ENCODE measurements at regions not wholly inside any gene's neighbourhood (a gene's known extent, or its start where the extent isn't known, plus 50 kb on each side); places are given as distances from the start of the nearest gene placed in this dataset.

DNA sequence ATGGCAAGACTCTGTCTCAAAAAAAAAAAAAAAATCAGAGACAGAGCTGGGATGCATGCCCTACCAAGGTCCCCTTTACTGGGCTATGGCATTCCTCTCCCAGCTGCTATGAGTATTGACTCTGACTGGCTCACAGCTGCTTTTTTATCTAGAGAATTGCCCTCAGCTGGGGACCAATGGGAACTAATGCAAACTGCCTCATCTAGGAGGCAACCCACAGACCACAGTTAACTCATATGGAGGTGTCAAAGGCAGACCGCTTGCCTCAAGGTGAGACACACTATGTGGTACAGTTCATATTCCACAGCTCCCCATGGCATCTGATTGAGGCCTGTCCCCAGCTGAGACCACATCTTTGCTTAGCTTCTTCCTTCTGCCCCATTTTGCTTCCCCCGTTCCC is 183.5 kb upstream of the EOMES start:
- no peaks in the 10 kb centered on the region for H3K36me3 ChIP-seq (ENCODE audit: control insufficient read depth in 4 of 4, insufficient read depth in 3 of 4, low read depth in 1 of 4, low read length in 3 of 4)
- TF ChIP-seq, protein P1, sequence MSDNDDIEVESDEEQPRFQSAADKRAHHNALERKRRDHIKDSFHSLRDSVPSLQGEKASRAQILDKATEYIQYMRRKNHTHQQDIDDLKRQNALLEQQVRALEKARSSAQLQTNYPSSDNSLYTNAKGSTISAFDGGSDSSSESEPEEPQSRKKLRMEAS (IDR thresholded peaks at IDR 0.05), result no peak
- TF ChIP-seq FOXA2 (IDR thresholded peaks at IDR 0.05) (no peak), GABPA (IDR thresholded peaks at IDR 0.05 in 1 of 2, conservative IDR thresholded peaks at IDR 0.05 in 1 of 2) (no peak), EGR1 (IDR thresholded peaks at IDR 0.05; ENCODE audit: low read depth in 2 of 2) (no peak), HNF4A (conservative IDR thresholded peaks at IDR 0.05) (no peak), RAD21 (IDR thresholded peaks at IDR 0.05) (no peak), RXRA (IDR thresholded peaks at IDR 0.05) (no peak), FOXA1 (IDR thresholded peaks at IDR 0.05) (no peak)
- TF ChIP-seq, protein P2, sequence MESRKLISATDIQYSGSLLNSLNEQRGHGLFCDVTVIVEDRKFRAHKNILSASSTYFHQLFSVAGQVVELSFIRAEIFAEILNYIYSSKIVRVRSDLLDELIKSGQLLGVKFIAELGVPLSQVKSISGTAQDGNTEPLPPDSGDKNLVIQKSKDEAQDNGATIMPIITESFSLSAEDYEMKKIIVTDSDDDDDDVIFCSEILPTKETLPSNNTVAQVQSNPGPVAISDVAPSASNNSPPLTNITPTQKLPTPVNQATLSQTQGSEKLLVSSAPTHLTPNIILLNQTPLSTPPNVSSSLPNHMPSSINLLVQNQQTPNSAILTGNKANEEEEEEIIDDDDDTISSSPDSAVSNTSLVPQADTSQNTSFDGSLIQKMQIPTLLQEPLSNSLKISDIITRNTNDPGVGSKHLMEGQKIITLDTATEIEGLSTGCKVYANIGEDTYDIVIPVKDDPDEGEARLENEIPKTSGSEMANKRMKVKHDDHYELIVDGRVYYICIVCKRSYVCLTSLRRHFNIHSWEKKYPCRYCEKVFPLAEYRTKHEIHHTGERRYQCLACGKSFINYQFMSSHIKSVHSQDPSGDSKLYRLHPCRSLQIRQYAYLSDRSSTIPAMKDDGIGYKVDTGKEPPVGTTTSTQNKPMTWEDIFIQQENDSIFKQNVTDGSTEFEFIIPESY (IDR thresholded peaks at IDR 0.05), result no peak
- TF ChIP-seq, protein P3, sequence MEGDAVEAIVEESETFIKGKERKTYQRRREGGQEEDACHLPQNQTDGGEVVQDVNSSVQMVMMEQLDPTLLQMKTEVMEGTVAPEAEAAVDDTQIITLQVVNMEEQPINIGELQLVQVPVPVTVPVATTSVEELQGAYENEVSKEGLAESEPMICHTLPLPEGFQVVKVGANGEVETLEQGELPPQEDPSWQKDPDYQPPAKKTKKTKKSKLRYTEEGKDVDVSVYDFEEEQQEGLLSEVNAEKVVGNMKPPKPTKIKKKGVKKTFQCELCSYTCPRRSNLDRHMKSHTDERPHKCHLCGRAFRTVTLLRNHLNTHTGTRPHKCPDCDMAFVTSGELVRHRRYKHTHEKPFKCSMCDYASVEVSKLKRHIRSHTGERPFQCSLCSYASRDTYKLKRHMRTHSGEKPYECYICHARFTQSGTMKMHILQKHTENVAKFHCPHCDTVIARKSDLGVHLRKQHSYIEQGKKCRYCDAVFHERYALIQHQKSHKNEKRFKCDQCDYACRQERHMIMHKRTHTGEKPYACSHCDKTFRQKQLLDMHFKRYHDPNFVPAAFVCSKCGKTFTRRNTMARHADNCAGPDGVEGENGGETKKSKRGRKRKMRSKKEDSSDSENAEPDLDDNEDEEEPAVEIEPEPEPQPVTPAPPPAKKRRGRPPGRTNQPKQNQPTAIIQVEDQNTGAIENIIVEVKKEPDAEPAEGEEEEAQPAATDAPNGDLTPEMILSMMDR (IDR thresholded peaks at IDR 0.05; ENCODE audit: low read depth, low read length, missing input control), result no peak
- TF ChIP-seq, protein P4, sequence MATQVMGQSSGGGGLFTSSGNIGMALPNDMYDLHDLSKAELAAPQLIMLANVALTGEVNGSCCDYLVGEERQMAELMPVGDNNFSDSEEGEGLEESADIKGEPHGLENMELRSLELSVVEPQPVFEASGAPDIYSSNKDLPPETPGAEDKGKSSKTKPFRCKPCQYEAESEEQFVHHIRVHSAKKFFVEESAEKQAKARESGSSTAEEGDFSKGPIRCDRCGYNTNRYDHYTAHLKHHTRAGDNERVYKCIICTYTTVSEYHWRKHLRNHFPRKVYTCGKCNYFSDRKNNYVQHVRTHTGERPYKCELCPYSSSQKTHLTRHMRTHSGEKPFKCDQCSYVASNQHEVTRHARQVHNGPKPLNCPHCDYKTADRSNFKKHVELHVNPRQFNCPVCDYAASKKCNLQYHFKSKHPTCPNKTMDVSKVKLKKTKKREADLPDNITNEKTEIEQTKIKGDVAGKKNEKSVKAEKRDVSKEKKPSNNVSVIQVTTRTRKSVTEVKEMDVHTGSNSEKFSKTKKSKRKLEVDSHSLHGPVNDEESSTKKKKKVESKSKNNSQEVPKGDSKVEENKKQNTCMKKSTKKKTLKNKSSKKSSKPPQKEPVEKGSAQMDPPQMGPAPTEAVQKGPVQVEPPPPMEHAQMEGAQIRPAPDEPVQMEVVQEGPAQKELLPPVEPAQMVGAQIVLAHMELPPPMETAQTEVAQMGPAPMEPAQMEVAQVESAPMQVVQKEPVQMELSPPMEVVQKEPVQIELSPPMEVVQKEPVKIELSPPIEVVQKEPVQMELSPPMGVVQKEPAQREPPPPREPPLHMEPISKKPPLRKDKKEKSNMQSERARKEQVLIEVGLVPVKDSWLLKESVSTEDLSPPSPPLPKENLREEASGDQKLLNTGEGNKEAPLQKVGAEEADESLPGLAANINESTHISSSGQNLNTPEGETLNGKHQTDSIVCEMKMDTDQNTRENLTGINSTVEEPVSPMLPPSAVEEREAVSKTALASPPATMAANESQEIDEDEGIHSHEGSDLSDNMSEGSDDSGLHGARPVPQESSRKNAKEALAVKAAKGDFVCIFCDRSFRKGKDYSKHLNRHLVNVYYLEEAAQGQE (IDR thresholded peaks at IDR 0.05), result no peak

DNA sequence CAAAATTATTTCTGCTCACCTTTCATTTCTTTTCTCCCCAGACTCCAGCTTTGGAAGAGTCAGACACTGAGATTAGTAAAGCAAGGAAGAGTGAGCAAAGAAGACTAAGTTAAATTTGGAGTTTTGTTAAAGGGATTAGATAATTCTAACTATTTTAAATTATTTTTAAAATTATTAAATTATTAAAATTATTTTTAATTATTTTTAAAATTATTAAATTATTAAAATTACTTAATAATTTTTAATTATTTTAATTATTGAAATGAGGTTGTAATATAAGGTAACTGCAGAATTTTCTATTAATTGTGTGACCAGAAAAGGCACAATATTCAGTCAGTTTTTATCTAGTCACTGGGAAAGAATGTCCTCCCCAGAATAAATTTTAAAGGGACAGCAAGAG is 185.0 kb upstream of the EOMES start:
- Histone ChIP-seq H3K36me3 (ENCODE audit: control insufficient read depth in 4 of 4, insufficient read depth in 3 of 4, low read depth in 1 of 4, low read length in 3 of 4) (no peaks in the 10 kb centered on the region), H3K4me1 (ENCODE audit: control insufficient read depth in 4 of 4, insufficient read depth in 4 of 4, low read length in 3 of 4) (no peaks in the 10 kb centered on the region), H3K27me3 (ENCODE audit: control insufficient read depth in 4 of 4, insufficient read depth in 4 of 4, low read length in 3 of 4) (peaks cover 0 to 3% (median 0%) of the 10 kb centered on the region in 4 donors), H3K4me3 (ENCODE audit: low read depth in 1 of 3, low read length in 3 of 3) (no peak overlapping the region), H3K27ac (ENCODE audit: low read depth in 1 of 2, low read length in 2 of 2) (no peak overlapping the region), H3K9ac (ENCODE audit: low read depth in 1 of 2, low read length in 2 of 2) (no peak overlapping the region), H3K9me3 (ENCODE audit: control insufficient read depth in 4 of 4, low read length in 3 of 4) (no peaks in the 10 kb centered on the region)
- DNase-seq (ENCODE audit: low spot score), result no peak
- TF ChIP-seq FOXA1 (IDR thresholded peaks at IDR 0.05), result no peak
- TF ChIP-seq HNF4G (IDR thresholded peaks at IDR 0.05), result no peak
- TF ChIP-seq NR2F2 (IDR thresholded peaks at IDR 0.05), result no peak
- no peak for TF ChIP-seq FOXA2 (IDR thresholded peaks at IDR 0.05)
- TF ChIP-seq, protein P1 (IDR thresholded peaks at IDR 0.05), result no peak
- TF ChIP-seq YY1 (IDR thresholded peaks at IDR 0.05), result no peak
- no peak for TF ChIP-seq GABPA (IDR thresholded peaks at IDR 0.05 in 1 of 2, conservative IDR thresholded peaks at IDR 0.05 in 1 of 2)
- TF ChIP-seq, protein P4 (IDR thresholded peaks at IDR 0.05), result no peak

More for the DNA sequence above, 183.5 kb upstream of the EOMES start:
- no peak for DNase-seq (ENCODE audit: low spot score)
- Histone ChIP-seq H3K9ac (ENCODE audit: low read depth in 1 of 2, low read length in 2 of 2) (no peak overlapping the region), H3K9me3 (ENCODE audit: control insufficient read depth in 4 of 4, low read length in 3 of 4) (no peaks in the 10 kb centered on the region), H3K27ac (ENCODE audit: low read depth in 1 of 2, low read length in 2 of 2) (no peak overlapping the region), H3K4me3 (ENCODE audit: low read depth in 1 of 3, low read length in 3 of 3) (no peak overlapping the region), H3K4me1 (ENCODE audit: control insufficient read depth in 4 of 4, insufficient read depth in 4 of 4, low read length in 3 of 4) (no peaks in the 10 kb centered on the region), H3K27me3 (ENCODE audit: control insufficient read depth in 4 of 4, insufficient read depth in 4 of 4, low read length in 3 of 4) (peaks cover 0 to 3% (median 0%) of the 10 kb centered on the region in 4 donors)
- WGBS, result 88% methylated on average over 2 of the region's 2 CpGs
